KBM-7 (cell line): ENCODE measurements at regions not wholly inside any gene's neighbourhood (a gene's known extent, or its start where the extent isn't known, plus 50 kb on each side); places are given as distances from the start of the nearest gene placed in this dataset.
"Not testable (repeated sequence)": the region's sequence is repeated elsewhere in the genome, so short reads cannot be mapped to it uniquely, and the experiment has no call there.

Experiments
- DNase-seq: peaks from one replicate; pipeline ENCODE4 v3.0.0-alpha.2; 2015
- in situ Hi-C: fragments of 300-500 bp; cut with MboI; formaldehyde crosslinking; loops from 2 replicates; pipeline ENCODE4 v1.14.3; 2020; ENCODE audit warnings: low sequenced_read_pairs, low pct_unique_long_range_greater_than_20kb, mixed read lengths

DNA sequence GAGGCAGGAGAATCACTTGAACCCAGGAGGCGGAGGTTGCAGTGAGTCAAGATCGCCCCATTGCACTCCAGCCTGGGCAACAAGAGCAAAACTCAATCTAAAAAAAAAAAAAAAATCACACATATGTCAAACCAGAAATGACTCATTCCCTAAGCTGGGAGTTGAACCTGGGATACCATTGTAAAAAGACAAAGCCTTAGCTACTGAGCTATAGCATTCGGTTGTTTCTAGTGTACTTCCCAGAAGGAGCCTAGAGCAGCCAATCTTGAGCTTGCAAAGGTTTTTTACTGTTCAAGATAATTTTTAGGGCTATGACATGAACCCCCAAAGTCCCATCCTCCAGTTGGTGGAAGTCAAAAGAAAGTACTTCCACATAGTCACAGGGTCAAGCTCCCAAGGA is 87.9 kb downstream of the ZNF467 start:
- in situ Hi-C loops: no loop called here
- DNase-seq: no peak

DNA sequence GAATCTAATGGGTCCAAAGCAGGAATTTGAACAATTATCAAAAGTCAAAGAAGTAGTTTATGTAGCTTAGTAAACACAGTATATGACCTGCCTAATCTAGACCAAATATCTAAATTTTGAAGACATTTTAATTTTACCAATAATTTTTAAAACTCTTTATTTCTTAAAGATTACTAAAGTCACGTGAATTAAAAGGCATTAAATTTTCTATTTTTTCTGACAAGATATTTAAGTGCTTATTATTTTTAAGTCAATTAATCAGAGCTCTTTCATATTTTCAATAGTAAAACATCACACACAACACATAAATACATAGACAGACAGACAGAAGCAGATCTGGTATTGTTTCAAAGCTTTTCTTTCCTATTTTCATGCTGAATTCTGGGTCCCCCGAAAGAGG is 89.5 kb downstream of the ZNF467 start:
- no peak for DNase-seq
- in situ Hi-C loops: no loop called here

DNA sequence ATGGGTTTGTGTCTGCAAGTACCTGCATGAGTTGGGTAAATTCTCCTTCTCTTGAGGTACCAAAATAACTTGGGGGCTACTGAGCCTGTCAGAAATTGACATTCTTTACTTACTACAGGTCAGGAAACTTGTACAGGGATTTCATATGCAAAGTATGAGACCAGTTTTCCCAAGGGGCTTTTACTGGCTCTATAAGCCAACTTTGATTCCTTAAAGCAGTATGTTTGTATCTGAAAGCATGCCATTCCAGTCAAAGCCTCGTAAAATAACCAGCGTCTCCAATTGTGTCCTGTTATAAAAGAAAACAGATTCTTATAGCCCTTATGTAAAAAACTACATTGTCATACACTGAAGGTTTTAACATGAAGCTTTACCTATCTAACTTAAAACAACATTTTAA is 90.2 kb downstream of the ZNF467 start:
- DNase-seq: no peak
- in situ Hi-C loops: no loop called here

DNA sequence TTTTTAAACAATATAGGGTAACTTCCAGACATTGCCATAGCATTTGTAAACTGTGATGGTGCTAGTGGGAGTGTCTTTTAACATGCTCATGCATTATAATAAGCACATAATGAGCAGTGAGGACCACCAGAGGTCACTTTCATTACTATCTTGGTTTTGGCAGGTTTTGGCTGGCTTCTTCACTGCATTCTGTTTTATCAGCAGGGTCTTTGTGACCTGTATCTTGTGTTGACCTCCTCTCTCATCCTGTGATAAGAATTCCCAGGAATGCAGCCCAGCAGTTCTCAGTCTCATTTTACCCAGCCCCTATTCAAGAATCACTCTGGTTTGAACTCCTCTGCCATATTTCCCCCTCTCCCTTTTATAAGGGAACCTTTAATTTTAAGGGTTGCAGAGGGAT is 91.3 kb downstream of the ZNF467 start:
- DNase-seq: no peak
- in situ Hi-C loops: no loop called here

DNA sequence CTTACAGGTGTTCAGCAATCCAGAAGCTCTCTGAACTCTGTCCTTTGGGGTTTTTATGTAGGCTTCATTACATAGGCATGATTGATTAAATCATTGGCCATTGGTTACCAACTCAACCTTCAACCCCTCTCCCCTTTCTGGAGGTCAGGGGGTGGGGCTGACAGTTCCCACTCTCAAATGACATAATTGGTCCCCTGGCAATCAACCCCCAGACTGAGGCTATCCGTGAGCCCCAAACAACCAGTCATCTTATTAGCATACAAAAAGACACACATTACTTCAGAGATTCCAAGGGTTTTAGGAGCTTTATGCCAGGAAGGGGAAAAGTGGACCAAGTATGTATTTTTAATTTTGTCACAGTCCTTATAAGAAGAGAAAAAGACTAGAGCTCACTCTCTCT is 92.1 kb downstream of the ZNF467 start:
- in situ Hi-C loops: no loop called here
- no peak for DNase-seq

DNA sequence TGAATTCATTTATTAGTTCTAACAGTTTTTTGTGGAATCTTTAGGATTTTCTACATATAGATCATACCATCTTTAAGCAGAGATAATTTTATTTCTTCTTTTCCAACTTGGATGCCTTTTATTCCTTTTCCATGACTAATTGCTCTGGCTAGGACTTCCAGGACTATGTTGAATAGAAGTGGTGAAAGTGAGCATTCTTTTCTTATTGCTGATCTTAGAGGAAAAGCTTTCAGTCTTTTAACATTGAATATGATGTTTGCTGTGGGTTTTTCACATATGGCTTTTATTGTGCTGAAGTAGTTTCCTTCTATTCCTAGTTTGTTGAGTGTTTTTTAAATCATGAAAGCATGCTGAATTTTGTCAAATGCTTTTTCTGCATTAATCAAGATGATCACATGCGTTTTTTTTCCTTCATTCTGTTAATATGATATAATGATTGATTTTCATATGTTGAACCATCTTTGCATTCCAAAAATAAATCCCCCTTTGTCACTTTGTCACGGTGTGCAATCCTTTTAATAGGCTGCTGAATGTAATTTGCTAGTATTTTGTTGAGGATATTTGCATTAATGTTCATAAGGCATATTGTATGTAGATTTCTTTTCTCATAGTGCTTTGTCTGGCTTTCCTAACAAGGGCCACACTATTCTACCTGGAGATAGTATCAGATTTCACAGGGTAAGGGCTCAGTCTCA is 92.9 kb downstream of the ZNF467 start:
- no peak for DNase-seq
- in situ Hi-C loops: no loop called here

DNA sequence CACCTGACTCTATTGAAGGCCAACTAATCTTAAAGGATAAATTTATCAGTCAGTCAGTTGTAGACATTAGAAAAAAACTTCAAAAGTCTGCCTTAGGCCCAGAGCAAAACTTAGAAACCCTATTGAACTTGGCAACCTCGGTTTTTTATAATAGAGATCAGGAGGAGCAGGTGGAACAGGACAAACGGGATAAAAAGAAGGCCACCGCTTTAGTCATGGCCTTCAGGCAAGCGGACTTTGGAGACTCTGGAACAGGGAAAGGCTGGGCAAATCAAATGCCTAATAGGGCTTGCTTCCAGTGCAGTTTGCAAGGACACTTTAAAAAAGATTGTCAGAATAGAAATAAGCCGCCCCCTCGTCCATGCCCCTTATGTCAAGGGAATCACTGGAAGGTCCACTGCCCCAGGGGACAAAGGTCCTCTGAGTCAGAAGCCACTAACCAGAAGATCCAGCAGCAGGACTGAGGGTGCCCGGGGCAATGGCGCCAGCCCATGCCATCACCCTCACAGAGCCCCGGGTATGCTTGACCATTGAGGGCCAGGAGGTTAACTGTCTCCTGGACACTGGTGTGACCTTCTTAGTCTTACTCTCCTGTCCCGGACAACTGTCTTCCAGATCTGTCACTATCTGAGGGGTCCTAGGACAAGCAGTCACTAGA is 98.5 kb downstream of the ZNF467 start:
- DNase-seq: not testable (repeated sequence)

DNA sequence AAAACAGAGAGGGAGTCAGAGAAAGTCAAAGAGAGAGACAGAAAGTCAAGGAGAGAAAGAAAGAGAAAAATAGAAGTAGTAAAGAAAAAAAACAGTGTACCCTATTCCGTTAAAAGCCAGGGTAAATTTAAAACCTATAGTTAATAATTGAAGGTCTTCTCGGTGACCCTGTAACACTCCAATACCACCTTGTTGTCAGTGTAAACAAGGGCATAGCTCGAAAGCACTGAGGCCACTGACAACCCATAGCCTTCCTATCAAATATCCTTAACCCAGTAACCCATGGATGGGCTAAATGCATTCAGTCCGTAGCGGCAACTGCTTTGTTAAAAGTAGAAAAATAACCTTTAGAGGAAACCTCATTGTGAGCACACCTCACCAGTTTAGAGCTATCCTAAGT is 100.4 kb downstream of the ZNF467 start:
- in situ Hi-C loops: no loop called here
- DNase-seq: no peak

More for the DNA sequence above, 98.5 kb downstream of the ZNF467 start:
- in situ Hi-C loops: not testable (repeated sequence)

DNA sequence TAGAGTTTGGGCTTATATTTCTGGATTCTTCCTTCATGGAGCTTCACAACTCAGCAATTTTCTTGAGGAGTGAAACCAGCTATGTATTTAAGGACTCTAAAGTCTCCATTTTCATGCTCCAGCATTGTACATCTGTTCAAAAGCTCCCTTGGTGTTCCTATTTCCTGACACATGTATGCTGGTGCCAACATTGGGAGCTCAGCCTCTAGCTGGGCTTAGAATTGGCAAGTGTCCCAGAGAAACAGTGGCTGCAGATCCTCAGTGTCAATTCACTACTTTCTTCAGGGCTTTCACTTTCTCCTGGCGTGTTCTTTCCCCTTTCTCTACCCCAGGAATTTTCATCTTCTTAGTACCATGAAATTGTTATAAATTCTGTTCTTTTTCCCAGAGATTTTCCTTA is 103.1 kb downstream of the ZNF467 start:
- in situ Hi-C loops: no loop called here
- peak; percentile 13 for DNase-seq

DNA sequence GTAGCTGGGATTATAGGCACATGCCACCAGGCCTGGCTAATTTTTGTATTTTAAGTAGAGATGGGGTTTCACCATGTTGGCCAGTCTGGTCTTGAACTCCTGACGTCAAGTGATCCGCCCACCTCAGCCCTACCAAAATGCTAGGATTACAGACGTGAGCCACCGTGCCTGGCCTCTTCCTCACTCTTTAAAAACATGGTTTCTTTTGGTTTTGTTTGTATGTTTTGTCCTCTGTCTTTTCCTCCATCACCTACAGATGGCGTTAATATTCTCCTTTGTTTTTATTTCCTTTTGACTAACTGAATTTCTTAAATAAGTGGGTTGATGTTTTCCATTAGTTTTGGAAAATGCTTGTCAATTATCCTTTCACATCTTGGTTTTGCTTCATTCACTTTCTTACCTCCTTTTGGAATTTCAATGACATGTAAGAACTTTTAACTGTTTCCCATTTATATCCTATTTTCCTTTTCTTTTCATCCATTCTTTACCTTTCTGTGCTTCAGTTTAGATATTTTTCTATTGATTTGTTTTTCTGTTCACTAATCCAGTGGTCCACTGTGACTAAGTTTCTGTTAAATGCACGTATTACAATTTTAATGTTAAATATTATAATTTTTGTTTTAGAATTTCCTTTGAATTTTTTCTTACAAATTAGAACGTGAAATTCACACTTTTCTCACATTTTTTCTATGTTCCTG is 104.1 kb downstream of the ZNF467 start:
- DNase-seq: peak; percentile 49
- in situ Hi-C loops: no loop called here

DNA sequence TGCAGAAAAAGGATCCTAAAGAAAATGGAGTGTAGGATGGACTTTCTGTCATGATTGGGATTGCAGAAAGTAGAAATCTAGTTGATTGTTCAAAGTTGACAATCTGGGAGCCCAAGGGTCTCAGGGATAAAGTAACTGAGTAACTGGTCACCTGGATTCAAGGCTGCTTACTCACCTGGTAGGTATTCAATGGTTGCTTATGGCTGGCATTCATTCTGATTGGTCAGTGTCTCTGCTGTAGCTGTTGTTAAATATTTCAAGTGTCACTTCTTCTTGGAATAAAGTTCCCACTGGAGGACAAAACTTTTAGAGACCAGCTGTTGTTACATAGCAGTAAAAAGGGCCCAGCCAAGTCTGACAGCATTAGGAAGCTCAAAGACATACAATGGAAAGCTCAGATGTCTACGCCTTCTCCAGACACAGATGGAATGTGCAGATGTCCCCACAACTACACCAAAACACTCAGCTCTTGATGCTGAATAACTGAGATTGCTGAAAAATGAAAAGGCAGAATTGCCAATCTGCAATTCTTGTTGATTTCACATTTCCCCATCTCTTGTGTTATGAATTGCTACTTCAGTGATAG is 106.9 kb downstream of the ZNF467 start:
- no peak for DNase-seq
- in situ Hi-C loops: no loop called here

DNA sequence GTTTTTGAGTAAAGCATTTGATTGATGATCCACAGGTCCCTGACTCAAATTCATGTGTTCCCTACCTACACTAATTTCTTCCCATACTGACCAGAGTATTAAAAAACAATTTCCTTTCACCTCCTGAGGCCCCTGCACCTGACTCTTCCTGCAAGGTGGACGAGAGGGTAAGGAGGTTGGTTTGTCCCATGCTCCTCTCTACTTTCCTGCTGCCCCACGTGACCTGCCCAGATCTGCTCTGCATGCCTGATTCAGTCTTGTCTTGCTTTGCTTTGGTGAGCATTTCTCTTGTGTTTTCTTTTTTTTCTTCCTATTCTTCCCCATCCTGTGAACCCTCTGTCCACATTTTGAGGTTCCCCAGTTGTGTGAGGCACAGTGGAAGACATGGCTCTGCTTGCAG is 107.8 kb downstream of the ZNF467 start:
- in situ Hi-C loops: not testable (repeated sequence)

DNA sequence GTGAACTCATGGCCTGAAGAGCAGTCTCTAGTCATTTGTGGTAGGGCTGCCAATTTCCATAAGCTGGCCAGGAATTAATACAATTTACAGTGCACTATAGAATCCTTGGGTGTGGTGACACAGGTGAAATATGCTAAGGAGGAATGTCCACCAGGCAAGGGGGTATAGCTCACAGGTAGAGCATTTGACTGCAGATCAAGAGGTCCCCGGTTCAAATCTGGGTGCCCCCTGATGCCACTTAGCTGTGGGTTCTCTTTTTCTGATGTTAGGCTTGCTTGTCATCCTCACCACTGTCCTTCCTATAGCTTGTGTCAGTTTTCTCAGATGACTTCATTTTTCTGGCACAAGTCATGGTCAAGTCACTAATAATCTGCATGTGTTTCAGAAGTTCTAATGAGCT is 108.7 kb downstream of the ZNF467 start:
- in situ Hi-C loops: no loop called here
- peak; percentile 15 for DNase-seq

More for the DNA sequence above, 107.8 kb downstream of the ZNF467 start:
- not testable (repeated sequence) for DNase-seq

DNA sequence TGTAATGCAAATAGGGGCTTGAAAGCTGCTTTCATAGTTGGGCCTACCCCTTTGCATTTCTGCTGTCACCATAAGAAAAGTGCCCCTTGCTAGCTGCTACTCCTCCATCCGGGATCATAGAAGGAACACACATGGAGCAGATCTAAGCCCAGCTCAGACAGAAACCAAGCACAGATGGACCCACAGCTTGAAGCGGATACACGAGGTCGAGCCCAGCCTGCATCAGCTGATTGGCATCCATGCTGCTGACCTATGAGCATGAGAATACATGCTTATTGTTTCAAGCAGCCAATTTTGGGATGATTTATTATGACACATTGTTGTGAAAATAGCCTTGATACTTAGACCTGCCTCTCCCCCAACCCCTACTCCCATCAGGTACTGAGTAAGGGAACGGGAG is 109.2 kb downstream of the ZNF467 start:
- in situ Hi-C loops: no loop called here
- no peak for DNase-seq

DNA sequence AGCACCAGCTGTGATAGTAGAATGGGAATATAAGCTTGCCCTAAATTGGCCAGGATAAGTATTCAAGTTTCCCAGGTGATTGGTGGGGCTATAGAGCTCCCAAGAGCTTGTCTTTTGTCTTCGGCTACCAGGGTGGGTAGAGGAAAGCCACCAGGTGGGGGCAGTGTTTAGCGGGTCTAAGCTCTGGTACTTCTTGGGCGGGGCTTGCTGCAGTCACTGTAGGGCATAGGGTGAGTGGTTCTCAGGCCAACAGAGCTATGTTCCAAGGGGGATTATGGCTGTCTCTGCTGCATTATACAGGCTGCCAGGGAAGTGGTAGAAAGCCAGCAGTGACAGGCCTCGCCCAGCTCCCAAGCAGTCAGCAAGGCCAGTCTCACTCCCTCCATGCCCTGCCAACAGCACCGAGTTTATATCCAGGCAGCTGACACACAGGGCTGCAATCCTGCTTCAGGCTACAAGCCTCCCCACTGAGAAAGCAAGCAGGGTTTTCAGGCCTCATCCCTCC is 110.7 kb downstream of the ZNF467 start:
- peak; percentile 92 for DNase-seq

DNA sequence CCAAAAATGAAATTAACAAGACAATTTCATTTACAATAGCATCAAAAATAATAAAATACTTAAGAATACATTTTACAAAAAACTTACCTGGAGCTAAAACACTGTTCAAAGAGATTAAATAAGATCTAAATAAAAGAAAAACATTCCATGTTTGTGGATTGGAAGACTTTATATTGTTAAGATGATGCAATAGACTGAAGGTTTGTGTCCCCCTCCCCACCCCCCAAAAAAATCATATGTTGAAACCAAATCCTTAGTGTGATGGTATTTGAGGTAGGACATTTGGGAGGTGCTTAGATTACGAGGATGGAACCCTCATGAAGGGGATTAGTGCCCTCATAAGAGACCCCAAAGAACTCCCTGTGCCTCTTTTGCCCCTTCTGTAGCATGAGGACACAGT is 117.6 kb downstream of the ZNF467 start:
- in situ Hi-C loops: no loop called here
- no peak for DNase-seq

More for the DNA sequence above, 110.7 kb downstream of the ZNF467 start:
- in situ Hi-C loops: no loop called here

DNA sequence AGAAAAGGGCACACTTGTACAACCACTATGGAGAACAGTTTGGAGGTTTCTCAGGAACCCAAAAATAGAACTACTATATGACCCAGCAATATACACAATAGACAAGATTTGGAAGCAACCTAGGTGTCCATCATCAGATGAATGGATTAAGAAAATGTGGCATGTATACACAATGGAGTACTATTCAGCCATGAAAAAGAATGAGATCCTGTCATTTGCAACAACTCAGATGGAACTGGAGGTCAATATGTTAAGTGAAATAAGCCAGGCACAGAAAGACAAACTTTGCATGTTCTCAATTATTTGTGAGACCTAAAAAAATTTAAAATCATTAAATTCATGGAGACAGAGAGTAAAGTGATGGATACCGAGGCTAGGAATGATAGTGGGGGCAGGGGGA is 118.8 kb downstream of the ZNF467 start:
- DNase-seq: no peak
- in situ Hi-C loops: no loop called here

DNA sequence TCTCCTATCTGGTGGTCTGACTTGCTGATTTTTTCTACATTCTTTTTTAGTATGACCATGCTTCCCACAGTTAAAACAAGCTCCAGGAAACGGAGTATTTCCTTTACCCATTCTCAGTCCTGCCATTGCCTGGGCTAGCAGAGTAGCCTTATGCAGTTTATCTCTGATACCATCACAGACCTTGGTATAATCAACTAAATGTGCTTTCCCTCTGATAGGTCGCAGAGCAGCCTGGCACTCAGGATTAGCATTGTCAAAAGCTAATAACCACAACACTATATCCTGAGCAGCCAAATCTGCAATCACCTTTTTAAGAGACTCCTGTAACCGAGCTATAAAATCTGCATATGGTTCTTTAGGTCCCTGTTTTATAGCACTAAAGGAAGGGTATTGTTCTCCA is 123.2 kb downstream of the ZNF467 start:
- in situ Hi-C loops, DNase-seq: not testable (repeated sequence)

DNA sequence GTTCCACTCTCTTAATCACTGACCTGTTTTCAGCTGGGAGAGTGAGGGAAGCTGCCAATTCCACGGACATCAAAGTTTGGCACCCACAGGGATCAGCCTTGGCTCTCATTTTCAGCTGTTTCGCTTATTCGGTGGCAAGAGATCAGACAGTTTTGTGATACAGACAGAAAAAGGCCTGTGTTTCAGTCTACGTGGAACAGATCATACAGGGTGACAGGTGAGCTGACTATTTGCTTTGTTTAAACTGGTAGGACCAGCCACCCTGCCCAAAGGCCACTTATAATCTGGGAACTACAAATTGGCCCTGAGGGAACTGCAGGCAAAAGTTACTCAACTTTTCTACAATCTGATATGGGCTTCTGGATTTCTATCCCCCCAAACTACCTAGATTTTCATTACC is 128.6 kb downstream of the ZNF467 start:
- DNase-seq: no peak
- in situ Hi-C loops: no loop called here

DNA sequence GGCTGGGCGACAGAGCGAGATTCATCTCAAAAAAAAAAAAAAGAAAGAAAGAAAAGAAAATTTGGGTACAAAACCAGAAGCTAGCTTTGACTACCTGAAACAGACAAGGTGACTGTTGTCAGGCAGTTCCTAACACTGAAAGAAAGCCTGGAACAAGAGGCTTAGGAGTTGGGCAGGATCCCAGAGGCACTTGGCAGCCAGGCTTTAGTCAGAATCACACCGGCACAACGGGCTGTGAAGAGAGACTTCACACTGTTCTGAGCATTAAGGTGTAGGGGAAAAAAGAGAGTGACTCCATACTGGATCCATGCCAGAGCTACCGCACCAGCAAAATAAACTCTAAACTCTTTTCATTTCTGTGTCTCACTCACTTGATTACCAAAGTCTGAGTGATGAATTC is 130.8 kb downstream of the ZNF467 start:
- DNase-seq: no peak
- in situ Hi-C loops: no loop called here
